Stimulated activated CD4-positive, alpha-beta T cell treated with anti-CD3 and anti-CD28 coated beads, Interleukin-4, amount 100 ng/mL, for 48 hours (primary cell): ENCODE measurements at regions not wholly inside any gene's neighbourhood (a gene's known extent, or its start where the extent isn't known, plus 50 kb on each side); places are given as distances from the start of the nearest gene placed in this dataset.
A peak's percentile ranks its signal among the peaks of the same experiment; 100 is the strongest.
"Not testable (repeated sequence)": the region's sequence is repeated elsewhere in the genome, so short reads cannot be mapped to it uniquely, and the experiment has no call there.

ENCODE experiments used
- DNase-seq, 2 donors: peaks; one replicate each; pipeline ENCODE4 v3.0.0-alpha.2; 2020; ENCODE audit warnings: low read depth in 2 of 2

DNA sequence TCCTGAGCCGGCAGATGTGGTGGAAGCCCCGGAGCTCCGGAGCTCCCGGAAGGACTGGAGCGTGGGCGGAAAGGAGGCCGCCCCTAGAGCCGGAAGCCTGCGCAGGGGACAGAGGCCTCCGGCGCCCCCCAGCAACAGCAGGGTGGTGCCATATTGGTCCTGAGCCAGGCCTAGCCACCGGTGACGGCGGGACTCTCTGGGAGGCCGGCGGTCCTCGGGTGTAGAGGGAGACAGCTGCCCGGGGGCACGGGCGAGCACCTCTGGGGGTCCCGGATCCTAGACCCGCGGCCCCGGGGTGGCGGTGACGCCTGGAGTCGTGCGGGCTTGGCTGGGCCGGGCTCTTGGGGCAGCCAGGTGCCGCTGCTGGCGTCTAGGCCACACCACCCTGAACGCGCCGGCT, 1472.2 kb downstream of the FOXD4L5 start:
- not testable (repeated sequence) for DNase-seq

DNA sequence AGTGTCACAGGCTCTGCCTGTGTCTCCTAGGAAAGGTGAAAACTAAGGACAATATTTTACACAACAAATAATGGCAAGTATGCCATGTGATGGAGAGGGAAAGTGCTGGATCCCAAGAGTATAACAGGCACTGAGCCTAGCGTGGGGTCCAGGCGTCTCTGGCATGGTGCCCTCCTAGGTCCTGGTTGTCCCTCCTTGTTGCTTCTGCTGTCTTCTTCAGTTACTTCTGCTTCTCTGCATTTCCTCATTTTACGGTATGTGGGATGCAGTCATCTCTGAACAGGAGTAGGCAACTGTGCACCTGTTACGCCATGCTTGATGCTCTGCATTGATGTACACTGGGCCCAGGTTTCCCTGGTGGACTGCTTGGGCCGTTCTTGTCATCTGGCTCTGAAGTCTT, 1480.8 kb downstream of the FOXD4L5 start:
- not testable (repeated sequence) for DNase-seq

DNA sequence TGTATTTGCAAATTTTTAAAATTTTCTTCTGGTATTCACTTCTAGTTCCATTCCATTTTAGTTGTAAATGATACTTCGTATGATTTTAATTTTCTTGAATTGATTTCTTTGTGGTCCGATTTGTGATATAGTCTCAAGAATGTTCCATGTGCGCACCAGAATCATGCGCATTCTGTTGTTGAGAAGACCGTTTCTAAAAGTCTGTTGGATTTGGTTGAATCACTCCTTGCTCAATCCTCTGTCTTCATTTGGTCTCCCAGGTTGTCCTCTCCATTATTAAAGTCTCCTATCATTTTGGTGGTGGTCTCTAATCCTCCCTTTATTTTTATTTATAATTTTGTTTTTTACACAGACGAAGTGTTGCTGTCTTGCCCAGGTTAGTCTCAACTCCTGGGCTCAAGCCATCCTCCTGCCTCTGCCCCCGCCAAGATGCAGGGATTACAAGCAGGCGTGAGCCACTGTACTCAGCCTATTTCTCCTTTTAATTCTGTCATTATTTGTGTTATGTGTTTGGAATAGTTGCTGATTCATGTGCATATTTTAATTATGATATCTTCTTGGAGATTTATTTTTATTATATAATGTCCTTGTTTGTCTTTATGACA, 1490.8 kb downstream of the FOXD4L5 start:
- DNase-seq, result not testable (repeated sequence)

DNA sequence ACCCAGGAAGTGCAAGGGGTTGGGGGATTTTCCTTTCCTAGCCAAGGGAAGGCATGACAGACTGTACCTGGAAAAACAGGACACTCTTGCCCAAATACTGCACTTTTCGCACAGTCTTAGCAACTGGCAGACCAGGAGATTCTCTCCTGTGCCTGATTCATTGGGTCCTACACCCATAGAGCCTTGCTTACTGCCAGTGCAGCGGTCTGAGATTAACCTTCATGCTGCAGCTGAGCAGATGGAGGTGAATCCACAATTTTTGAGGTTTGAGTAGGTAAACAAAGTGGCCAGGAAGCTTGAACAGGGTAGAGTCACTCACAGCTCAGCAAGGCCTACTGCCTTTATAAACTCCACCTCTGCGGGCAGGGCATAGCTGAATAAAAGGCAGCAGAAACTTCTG, 1497.6 kb downstream of the FOXD4L5 start:
- not testable (repeated sequence) for DNase-seq

DNA sequence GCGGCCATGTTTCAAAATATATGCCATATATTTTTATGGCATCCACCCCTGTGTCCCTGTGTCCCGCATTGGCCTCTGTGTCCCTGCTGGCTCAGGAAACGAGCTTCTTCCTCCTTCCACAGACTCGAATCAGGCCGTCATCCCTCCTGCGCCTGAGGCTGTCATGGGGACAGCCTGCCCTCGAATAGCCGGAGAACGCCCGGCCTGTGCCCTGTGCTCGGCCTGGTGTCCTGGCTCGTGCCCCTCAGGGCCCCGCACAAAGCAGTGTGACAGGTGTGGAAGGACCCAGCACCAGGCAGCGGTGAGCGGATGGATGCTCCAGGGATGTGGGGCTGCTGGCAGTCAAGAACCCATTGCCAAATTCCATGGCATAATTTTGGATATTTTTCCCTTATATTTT, 1500.0 kb downstream of the FOXD4L5 start:
- DNase-seq, result not testable (repeated sequence)

DNA sequence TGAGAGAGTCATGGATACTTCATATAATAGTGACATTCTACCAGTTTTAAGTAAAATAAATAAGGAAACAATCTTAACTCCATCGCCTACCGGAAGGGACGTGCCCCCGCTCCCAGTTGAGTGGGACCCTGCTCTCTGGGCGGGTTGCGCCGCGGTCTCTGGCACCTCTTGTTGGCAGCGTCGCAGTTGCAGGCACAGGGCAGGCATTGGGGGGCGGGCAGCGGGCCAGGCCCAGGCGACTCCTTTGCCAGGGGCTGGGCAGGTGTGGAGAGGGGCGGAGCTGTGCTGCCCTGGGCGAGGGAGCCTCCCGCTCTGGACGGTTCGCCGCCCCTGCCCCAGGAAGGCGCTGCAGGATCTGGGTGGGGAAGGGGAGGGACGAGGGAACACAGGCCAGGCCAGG, 1500.6 kb downstream of the FOXD4L5 start:
- DNase-seq, result not testable (repeated sequence)

DNA sequence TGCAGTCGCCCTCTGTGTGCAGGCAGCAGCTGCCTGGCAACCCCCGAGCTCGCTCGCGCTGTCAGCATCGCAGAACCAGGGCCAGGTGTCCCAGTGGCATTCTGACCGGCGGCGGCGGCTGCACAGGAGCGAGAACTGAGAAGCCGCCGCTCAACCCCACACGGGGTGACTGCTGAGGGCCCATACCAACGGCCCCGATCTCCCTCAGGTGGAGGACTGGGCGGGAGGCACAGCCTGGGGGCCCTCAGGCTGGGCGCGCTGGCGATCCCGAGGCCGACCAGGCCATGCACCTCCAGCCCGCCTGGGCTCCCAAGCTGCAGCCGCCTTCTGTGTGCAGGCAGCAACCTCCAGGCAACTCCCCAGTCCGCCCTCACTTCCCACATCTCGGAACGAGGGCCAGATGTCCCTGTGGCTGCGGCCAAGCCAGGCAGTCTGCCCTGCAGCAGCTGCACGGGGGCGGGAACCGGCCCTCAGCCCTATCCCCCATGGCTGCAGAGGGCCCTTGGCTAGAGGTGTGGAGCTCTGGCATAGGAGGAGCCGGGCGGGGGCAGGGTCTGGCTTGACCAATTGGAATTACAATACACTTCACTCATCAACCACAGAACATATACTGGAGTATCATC, 1503.1 kb downstream of the FOXD4L5 start:
- DNase-seq, result not testable (repeated sequence)

DNA sequence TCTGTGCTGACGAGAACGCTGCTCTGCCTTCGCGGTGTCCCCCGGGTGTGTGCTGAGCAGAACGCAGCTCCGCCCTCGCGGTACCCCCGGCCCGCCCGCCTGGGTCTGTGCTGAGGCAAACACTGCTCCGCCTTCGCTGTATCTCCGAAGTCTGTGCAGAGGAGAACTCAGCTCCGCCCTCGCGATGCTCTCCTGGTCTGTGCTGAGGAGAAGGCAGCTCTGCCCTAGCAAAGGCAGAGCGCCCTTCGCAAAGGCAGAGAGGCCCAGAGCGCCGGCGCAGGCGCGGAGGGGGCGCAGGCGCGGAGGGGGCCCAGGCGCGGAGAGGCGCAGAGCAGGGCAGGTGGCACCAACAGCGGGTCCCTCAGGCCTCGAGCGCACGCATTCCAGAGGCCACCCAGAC, 1503.6 kb downstream of the FOXD4L5 start:
- DNase-seq, result not testable (repeated sequence)

DNA sequence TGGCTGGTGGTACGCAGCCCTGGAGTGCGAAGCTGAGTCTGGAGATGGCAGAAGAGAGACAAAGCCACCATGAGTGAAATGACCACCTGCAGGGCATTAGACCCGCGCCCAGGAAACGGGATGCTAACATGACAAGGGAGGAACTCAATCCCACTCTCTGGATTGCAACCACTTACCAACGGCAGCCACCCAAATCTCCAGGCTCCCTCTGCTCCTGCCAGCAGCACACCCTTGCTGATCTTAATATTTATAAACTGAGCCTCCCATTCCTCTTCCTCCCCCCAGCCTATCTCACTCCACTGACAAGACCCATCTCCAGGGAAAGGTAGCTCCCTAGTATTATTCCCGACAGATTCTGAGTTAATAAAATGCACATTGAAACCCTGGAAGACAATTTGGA, 1508.8 kb downstream of the FOXD4L5 start:
- not testable (repeated sequence) for DNase-seq

DNA sequence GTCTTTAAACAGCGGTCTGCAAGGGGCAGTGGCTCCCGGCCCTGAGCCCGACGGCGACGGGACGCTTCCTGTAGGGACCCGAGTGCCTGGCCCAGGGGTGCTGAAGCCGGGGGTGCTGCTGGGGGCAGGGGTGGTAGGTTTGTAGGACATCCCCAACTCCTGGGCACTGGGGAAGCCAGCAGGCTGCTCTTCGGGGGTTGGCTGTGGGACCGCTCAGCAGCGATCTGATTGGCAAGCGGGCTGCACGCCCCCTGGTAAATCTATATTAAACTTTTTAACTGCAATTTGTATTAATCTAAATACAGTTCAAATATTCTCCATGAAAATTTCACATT, 1510.0 kb downstream of the FOXD4L5 start:
- DNase-seq, result not testable (repeated sequence)

DNA sequence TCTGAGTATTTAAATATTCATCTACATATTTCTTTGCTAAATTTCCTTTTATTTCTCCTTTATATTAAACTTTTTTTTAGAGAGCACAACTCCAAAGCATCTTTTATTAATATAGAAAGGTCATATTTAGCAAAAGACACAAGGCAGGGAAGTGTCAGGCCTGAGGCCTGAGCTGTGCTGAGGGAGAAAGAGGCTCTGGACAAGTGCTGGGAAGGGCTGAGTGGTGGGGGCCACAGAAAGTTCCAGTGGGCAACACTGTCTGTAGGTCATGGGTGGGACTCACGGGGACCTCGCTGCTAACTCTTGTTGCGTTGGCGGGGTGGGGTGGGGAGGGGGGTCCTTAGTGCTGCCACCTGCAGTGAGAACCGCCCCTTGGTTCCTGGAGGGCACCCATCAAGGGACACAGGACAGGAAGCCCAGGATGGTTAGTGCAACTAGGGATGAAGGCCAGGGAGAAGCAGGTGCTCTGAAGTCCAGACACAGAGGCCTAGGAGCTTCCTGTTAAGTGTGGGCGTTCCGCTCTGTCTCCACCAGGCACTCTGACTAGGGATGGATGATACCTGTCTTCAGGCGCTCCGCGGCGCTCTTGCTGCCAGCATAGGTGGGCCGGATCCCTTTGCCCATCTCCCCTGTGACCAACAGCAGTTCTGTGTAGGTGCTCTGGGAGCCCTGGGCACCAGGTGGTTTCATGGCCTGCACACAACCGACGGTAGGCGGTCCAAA, 1510.5 kb downstream of the FOXD4L5 start:
- not testable (repeated sequence) for DNase-seq

DNA sequence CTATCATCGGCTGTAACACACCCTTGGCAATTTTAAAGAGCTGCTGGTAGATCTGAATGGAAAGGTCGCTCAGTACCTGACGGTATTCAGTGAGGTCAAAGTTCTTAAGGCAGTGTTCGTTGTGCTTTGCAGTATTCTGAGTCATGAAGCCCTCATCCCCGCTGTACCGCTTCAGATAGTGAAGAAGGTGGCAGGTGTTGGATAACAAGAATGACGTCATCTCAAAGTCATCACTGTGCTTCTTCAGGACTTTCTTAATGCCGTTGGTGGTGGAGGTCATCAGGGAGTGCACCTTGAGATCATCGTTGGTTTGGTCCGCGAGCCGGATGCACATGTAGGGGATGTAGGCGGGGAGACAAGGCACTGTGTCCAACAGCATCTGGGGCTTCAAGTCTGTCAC, 1522.8 kb downstream of the FOXD4L5 start:
- DNase-seq, result not testable (repeated sequence)

DNA sequence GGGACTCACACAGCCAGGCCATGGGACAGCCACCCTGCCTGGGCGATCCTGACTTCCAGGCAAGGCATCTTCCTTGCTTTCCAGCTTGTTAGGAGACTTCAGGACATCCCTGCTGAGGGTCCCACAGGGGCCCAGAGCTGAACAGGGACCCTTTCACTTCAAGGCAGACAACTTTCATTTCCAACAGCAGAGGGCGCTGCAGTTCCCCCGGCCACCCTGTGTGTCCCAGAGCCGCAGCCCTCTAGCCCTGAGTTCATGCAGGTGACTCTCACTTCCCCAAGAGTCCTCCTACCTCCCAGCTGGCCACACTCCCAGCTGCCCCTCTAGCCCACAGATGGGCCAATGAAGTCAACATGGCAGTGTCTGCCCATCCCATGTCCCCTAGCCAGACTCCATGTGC, 1556.0 kb downstream of the FOXD4L5 start:
- not testable (repeated sequence) for DNase-seq

DNA sequence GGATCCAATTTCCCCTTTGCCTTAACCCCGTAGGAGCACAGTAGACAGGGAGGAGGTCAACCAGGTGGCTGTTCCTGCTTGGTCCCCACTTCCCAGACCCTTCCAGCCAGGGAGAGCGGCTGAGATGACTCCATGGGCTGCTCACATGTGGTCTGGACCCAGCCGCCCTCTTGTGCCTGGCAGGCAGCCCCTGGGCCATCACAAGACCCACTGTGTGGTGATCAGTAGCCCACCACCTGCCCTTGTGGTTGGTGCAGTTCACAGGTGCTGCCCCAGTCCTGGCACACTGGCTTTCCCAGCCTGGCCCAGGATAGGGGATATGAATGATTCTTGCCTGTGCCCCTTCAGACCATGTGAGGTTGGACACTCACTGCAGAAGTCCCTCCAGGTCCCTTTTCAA, 1556.7 kb downstream of the FOXD4L5 start:
- DNase-seq, result no peak

DNA sequence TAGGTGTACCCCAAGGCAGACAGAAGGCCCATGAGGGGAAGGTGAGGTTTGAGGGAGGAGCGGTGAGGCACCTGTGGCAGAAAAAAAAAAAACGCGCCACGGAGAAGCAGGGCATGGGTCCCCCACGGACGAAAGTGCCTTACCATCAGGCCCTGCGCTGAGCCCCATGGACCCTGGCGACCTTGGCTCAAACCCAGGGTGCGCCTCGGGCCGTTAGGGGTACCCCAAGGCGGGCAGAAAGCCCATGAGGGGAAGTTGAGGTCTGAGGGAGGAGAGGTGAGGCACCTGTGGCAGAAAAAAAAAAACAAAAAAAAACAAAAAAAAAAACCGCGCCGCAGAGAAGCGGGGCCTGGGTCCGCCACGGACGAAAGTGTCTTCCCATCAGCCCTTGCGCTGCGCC, 1576.7 kb downstream of the FOXD4L5 start:
- not testable (repeated sequence) for DNase-seq

DNA sequence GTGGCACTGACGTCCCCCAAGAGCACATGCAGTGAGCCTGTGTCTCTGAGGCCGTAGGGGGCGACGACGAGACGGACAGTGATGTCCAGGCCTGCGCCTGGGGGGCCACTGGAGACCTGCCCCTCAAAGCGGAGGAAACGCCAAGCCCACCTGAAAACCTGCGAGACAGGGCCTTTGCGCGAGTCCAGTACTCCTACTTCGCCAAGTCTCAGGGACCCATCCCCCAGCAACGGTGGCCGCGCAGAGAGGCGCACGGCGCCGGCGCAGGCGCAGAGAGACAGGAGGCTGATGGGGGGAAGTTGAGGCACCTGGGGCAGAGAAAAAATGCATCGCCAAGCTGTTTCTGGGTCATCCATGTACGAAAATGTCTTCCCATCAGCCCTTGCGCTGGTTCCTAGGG, 1580.6 kb downstream of the FOXD4L5 start:
- DNase-seq, result not testable (repeated sequence)

DNA sequence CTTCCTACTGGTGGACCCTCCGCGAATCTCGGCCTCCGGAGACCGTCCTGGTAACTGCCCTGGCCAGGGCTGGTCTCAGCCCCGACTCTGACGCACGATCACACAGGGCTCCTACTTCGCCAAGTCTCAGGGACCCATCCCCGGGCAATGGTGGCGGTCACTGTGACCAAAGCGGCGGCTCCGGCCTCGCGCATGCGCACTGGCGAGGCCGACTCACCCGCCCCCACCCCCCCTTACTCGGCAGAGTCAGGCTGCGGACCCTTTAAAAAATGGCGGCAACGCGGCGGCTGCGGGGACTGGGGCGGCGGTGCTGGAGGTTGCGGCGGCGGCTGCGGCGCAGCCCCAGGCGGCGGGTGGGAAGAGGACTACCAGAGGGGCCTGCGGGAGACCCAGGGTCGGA, 1581.3 kb downstream of the FOXD4L5 start:
- DNase-seq, result peak in 1 of 2 donors; percentile 9

DNA sequence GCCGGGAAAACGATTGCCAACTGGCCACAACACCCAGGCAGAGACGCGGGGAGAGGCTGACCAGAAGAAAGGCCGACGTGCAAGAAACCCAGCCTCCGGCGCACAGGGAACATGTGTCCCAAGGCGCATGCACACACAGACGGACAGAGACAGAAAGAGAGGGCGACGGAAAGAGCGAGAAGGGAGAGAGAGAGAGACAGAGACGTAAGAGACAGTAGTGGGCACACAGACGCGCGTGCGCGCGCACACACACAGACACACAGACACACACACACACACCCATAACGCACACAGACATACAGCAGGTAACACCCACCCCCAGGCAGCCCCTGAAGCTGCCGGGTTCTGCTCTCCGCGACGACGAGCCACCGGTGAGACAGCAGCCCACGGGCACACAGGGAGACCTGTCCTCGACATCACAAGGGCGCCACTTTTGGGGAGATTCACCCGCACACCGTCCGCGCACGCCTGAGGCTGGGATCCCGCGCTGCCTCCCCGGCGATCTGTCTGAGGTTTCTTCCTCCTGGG, 1581.8 kb downstream of the FOXD4L5 start:
- not testable (repeated sequence) for DNase-seq
